HEK293 (cell line): ENCODE measurements at regions not wholly inside any gene's neighbourhood (a gene's known extent, or its start where the extent isn't known, plus 50 kb on each side); places are given as distances from the start of the nearest gene placed in this dataset.
"Not testable (repeated sequence)": the region's sequence is repeated elsewhere in the genome, so short reads cannot be mapped to it uniquely, and the experiment has no call there.

Experiments used
- CTCF ChIA-PET: fragments of 350-600 bp; formaldehyde crosslinking; extraction: SDS; loops from one replicate; lab custom pipeline; 2021; ENCODE audit warnings: antibody characterized with exemption; lab: Yijun Ruan, JAX
- POLR2A ChIA-PET: fragments of 300-600 bp; formaldehyde crosslinking; extraction: SDS; loops from one replicate; lab custom pipeline; 2020; ENCODE audit warnings: antibody characterized with exemption, inconsistent platforms; lab: Yijun Ruan, JAX
- H3K27ac ChIP-seq: fragments of 200-500 bp; sonication (Bioruptor generic); 2 replicates; pipeline ENCODE4 v1.5.1; 2014; ENCODE audit warnings: low read depth, low read length, control low read depth, inconsistent platforms; ENCODE audit errors: extremely low read depth
- H3K36me3 ChIP-seq, 2 experiments: fragments of 200-500 bp in 1 of 2; sonication (Bioruptor generic) in 1 of 2; 1 replicate in 1 of 2; 2 replicates in 1 of 2; pipeline ENCODE4 v1.5.1; 2014 to 2017; ENCODE audit warnings: inconsistent platforms in 2 of 2, low read length in 2 of 2; ENCODE audit not compliant: control insufficient read depth in 2 of 2, insufficient read depth in 1 of 2
- H3K4me1 ChIP-seq: fragments of 200-500 bp; sonication (Bioruptor generic); 2 replicates; pipeline ENCODE4 v1.5.1; 2014; ENCODE audit warnings: mild to moderate bottlenecking, low read length, inconsistent platforms; ENCODE audit not compliant: control insufficient read depth, insufficient read depth
- H3K4me3 ChIP-seq: 2 replicates; pipeline ENCODE4 v1.5.1; 2011; ENCODE audit warnings: low read depth, mild to moderate bottlenecking, control low read depth, low read length, moderate library complexity
- H3K9me3 ChIP-seq: fragments of 200-500 bp; sonication (Bioruptor generic); 2 replicates; pipeline ENCODE4 v1.5.1; 2014; ENCODE audit warnings: low read depth, low read length, inconsistent platforms; ENCODE audit not compliant: control insufficient read depth, insufficient read depth
- ZBTB8A ChIP-seq: fragments of 450-650 bp; formaldehyde crosslinking; IDR thresholded peaks from 2 replicates; pipeline ENCODE4 v1.5.1; 2016; ENCODE audit warnings: missing biosample characterization, missing genetic modification characterization
- ZNF140 ChIP-seq: fragments of 450-650 bp; formaldehyde crosslinking; IDR thresholded peaks from 2 replicates; pipeline ENCODE4 v1.5.1; 2016; ENCODE audit warnings: missing biosample characterization, missing genetic modification characterization
- ZNF394 ChIP-seq: fragments of 450-650 bp; formaldehyde crosslinking; IDR thresholded peaks from 2 replicates; pipeline ENCODE4 v1.5.1; 2016; ENCODE audit warnings: missing biosample characterization, missing genetic modification characterization, mild to moderate bottlenecking, moderate library complexity, borderline replicate concordance
- ZNF404 ChIP-seq: fragments of 450-650 bp; formaldehyde crosslinking; IDR thresholded peaks from 2 replicates; pipeline ENCODE4 v1.5.1; 2017; ENCODE audit warnings: missing biosample characterization, missing genetic modification characterization
- ZNF426 ChIP-seq: fragments of 450-650 bp; formaldehyde crosslinking; IDR thresholded peaks from 2 replicates; pipeline ENCODE4 v1.5.1; 2017; ENCODE audit warnings: missing biosample characterization, missing genetic modification characterization, mild to moderate bottlenecking, inconsistent platforms, moderate library complexity
- ZNF433 ChIP-seq: fragments of 450-650 bp; formaldehyde crosslinking; IDR thresholded peaks from 2 replicates; pipeline ENCODE4 v1.5.1; 2016; ENCODE audit warnings: missing biosample characterization, missing genetic modification characterization, low read depth
- ZNF555 ChIP-seq: fragments of 450-650 bp; formaldehyde crosslinking; conservative IDR thresholded peaks from 2 replicates; pipeline ENCODE4 v1.5.1; 2017; ENCODE audit warnings: missing biosample characterization, mild to moderate bottlenecking, missing genetic modification characterization, inconsistent platforms
- ZNF623 ChIP-seq: fragments of 450-650 bp; formaldehyde crosslinking; IDR thresholded peaks from 2 replicates; pipeline ENCODE4 v1.5.1; 2016; ENCODE audit warnings: missing biosample characterization, missing genetic modification characterization
- ZNF658 ChIP-seq: fragments of 450-650 bp; formaldehyde crosslinking; IDR thresholded peaks from 2 replicates; pipeline ENCODE4; 2016; ENCODE audit warnings: missing biosample characterization, missing genetic modification characterization
- ZNF76 ChIP-seq: fragments of 450-650 bp; formaldehyde crosslinking; IDR thresholded peaks from 2 replicates; pipeline ENCODE4; 2016; ENCODE audit warnings: low read depth, missing biosample characterization, missing genetic modification characterization, borderline replicate concordance
- ZSCAN30 ChIP-seq: fragments of 450-650 bp; IDR thresholded peaks from 2 replicates; pipeline ENCODE4 v1.5.1; 2018; ENCODE audit warnings: missing biosample characterization, mild to moderate bottlenecking, missing genetic modification characterization, moderate library complexity
- TF ChIP-seq, protein P1 (sequence below): fragments of 450-650 bp; formaldehyde crosslinking; conservative IDR thresholded peaks from 2 replicates; pipeline ENCODE4 v1.5.1; 2016; ENCODE audit warnings: low read depth, missing biosample characterization, missing genetic modification characterization
- TF ChIP-seq, protein P2 (sequence below): fragments of 450-650 bp; formaldehyde crosslinking; conservative IDR thresholded peaks from 2 replicates; pipeline ENCODE4 v1.5.1; 2016; ENCODE audit warnings: low read depth, missing biosample characterization, missing genetic modification characterization

DNA sequence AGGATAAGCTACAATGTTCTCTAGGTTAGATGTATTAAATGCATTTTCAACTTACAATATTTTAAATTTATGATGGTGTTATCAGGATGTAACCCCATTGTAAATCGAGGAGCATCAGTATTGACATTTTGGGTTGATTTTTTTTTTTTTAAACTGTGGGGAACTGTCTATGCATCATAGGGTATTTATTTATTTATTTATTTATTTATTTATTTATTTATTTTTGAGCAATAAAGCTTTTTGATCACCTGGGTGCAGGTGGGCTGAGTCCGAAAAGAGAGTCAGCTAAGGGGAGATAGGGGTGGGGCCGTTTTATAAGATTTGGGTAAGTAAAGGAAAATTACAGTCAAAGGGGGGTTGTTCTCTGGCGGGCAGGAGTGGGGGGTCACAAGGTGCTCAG, 367.5 kb downstream of the OXSM start:
- H3K9me3 ChIP-seq, H3K4me3 ChIP-seq, H3K36me3 ChIP-seq, H3K27ac ChIP-seq, CTCF ChIA-PET, POLR2A ChIA-PET, H3K4me1 ChIP-seq: not testable (repeated sequence)
- TF ChIP-seq ZNF426 (peak; percentile 38), ZBTB8A (tag by site-specific recombination) (peak; percentile 46), ZNF394 (tag by site-specific recombination) (peak; percentile 29; the same call in 1 of the 2 replicates), ZNF623 (peak; percentile 51), ZNF555 (tag by site-specific recombination) (peak; percentile 31), ZNF433 (tag by site-specific recombination) (0 out of 2 replicates have a peak, but pooled peaks have one; percentile 13), ZNF140 (tag by site-specific recombination) (0 out of 2 replicates have a peak, but pooled peaks have one; percentile 14)
- TF ChIP-seq, protein P1, sequence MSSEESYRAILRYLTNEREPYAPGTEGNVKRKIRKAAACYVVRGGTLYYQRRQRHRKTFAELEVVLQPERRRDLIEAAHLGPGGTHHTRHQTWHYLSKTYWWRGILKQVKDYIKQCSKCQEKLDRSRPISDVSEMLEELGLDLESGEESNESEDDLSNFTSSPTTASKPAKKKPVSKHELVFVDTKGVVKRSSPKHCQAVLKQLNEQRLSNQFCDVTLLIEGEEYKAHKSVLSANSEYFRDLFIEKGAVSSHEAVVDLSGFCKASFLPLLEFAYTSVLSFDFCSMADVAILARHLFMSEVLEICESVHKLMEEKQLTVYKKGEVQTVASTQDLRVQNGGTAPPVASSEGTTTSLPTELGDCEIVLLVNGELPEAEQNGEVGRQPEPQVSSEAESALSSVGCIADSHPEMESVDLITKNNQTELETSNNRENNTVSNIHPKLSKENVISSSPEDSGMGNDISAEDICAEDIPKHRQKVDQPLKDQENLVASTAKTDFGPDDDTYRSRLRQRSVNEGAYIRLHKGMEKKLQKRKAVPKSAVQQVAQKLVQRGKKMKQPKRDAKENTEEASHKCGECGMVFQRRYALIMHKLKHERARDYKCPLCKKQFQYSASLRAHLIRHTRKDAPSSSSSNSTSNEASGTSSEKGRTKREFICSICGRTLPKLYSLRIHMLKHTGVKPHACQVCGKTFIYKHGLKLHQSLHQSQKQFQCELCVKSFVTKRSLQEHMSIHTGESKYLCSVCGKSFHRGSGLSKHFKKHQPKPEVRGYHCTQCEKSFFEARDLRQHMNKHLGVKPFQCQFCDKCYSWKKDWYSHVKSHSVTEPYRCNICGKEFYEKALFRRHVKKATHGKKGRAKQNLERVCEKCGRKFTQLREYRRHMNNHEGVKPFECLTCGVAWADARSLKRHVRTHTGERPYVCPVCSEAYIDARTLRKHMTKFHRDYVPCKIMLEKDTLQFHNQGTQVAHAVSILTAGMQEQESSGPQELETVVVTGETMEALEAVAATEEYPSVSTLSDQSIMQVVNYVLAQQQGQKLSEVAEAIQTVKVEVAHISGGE (tag by site-specific recombination) = 0 out of 2 replicates have a peak, but pooled peaks have one; percentile 37
- TF ChIP-seq, protein P2, sequence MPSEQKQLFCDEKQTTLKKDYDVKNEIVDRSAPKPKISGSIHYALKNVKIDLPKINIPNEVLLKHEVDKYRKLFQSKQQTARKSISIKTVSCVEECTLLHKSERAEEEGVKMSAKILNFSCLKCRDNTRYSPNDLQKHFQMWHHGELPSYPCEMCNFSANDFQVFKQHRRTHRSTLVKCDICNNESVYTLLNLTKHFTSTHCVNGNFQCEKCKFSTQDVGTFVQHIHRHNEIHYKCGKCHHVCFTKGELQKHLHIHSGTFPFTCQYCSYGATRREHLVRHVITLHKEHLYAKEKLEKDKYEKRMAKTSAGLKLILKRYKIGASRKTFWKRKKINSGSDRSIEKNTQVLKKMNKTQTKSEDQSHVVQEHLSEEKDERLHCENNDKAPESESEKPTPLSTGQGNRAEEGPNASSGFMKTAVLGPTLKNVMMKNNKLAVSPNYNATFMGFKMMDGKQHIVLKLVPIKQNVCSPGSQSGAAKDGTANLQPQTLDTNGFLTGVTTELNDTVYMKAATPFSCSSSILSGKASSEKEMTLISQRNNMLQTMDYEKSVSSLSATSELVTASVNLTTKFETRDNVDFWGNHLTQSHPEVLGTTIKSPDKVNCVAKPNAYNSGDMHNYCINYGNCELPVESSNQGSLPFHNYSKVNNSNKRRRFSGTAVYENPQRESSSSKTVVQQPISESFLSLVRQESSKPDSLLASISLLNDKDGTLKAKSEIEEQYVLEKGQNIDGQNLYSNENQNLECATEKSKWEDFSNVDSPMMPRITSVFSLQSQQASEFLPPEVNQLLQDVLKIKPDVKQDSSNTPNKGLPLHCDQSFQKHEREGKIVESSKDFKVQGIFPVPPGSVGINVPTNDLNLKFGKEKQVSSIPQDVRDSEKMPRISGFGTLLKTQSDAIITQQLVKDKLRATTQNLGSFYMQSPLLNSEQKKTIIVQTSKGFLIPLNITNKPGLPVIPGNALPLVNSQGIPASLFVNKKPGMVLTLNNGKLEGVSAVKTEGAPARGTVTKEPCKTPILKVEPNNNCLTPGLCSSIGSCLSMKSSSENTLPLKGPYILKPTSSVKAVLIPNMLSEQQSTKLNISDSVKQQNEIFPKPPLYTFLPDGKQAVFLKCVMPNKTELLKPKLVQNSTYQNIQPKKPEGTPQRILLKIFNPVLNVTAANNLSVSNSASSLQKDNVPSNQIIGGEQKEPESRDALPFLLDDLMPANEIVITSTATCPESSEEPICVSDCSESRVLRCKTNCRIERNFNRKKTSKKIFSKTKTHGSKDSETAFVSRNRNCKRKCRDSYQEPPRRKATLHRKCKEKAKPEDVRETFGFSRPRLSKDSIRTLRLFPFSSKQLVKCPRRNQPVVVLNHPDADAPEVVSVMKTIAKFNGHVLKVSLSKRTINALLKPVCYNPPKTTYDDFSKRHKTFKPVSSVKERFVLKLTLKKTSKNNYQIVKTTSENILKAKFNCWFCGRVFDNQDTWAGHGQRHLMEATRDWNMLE (tag by site-specific recombination) = peak; percentile 71

DNA sequence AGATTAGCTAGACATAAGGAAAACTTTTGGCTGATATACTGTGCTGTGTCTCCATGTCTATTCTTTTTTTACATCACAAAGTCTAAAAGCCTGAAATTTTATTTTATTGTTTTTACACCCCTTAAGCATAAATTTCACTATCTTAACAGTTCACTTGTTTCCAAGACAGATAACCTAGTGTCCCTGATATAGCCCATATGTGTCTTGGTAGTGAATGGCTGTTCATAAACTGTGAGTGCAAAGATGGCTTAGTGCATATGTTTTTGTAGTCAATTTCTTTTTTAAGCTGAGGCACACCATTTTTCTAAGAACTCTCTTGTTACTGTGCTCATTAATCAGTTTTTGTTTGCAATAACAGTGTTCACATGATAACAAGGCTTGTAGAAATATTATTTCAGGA, 381.1 kb downstream of the OXSM start:
- POLR2A ChIA-PET = no interaction called here
- no peak overlapping the region for H3K4me3 ChIP-seq
- no peaks in the 10 kb centered on the region for H3K36me3 ChIP-seq
- no peaks in the 10 kb centered on the region for H3K4me1 ChIP-seq
- H3K9me3 ChIP-seq = no peaks in the 10 kb centered on the region
- CTCF ChIA-PET = no interaction called here
- TF ChIP-seq ZSCAN30 (tag by site-specific recombination) (no peak), ZNF76 (tag by site-specific recombination) (no peak)
- TF ChIP-seq, all 188 proteins: peak for 0
- H3K27ac ChIP-seq = no peak overlapping the region

DNA sequence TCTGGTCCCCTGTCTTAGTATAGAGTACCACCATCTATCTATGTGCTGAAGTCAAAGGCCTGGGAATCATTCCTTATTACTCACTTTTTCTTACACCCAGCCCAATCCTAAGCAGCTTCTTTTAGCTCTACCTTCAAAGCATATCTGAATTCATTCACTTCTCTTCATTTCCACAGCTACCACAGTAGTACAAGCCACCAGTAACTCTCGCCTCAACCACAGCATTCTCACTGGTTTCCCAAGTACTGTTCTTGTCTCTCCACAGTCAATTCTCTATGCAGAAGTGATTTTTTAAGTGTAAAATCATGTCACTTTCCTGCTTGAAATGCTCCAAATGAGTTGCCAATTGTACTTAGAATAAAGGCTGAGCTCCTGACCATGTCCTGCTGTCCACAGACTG, 401.7 kb downstream of the OXSM start:
- POLR2A ChIA-PET = no interaction called here
- Histone ChIP-seq H3K4me3 (no peak overlapping the region), H3K4me1 (no peaks in the 10 kb centered on the region), H3K9me3 (no peaks in the 10 kb centered on the region), H3K36me3 (no peaks in the 10 kb centered on the region), H3K27ac (no peak overlapping the region)
- CTCF ChIA-PET = no interaction called here
- no peak for TF ChIP-seq ZNF658
- TF ChIP-seq ZNF404 (tag by site-specific recombination) = no peak
